HFF-Myc (cell line): ENCODE measurements at regions not wholly inside any gene's neighbourhood (a gene's known extent, or its start where the extent isn't known, plus 50 kb on each side); places are given as distances from the start of the nearest gene placed in this dataset.
"Not testable (repeated sequence)": the region's sequence is repeated elsewhere in the genome, so short reads cannot be mapped to it uniquely, and the experiment has no call there.

Experiments used
- DNase-seq: peaks from one replicate; pipeline ENCODE4 v3.0.0-alpha.2; 2011; ENCODE audit warnings: low read depth; ENCODE audit errors: extremely low read depth
- H3K4me3 ChIP-seq: replicated peaks from 2 replicates; pipeline ENCODE4 v1.5.1; 2011; ENCODE audit warnings: low read depth, mild to moderate bottlenecking, control low read depth, low read length
- CTCF ChIP-seq: IDR thresholded peaks from 2 replicates; pipeline ENCODE4 v1.5.1; 2012; ENCODE audit warnings: mild to moderate bottlenecking, low read depth, low read length, control low read depth; ENCODE audit errors: missing control alignments

- no peak for DNase-seq
- TF ChIP-seq CTCF: no peak
- no peak overlapping the region for H3K4me3 ChIP-seq
Observed at GRCh38 chr1:233497679-233498078, 116.2 kb upstream of the KCNK1 start.

DNA sequence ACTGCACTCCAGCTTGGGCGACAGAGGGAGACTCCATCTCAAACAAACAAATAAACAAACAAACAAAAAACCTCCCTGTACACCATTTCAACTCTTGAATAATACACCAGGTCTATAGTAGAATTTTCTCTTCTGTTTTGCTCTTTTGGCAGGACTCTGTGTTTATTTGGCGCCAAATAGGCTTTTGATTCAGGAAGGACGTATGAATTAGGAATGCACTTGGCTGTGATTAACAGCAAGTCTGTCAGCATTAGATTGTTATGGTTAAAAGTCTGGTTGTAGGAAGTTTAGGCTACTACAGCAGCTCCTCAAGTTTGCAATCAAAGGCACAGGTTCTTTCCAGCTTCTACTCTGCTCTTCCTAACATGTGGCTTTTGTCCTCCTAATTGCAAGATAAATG is 113.8 kb upstream of the KCNK1 start:
- no peak for TF ChIP-seq CTCF
- DNase-seq: no peak
- no peak overlapping the region for H3K4me3 ChIP-seq

GRCh38 chr1:233503366-233503954 is 110.4 kb upstream of the KCNK1 start:
- no peak for DNase-seq
- H3K4me3 ChIP-seq: no peak overlapping the region
- TF ChIP-seq CTCF: no peak

GRCh38 chr1:233505130-233505529 is 108.8 kb upstream of the KCNK1 start:
- H3K4me3 ChIP-seq: no peak overlapping the region
- DNase-seq: no peak
- no peak for TF ChIP-seq CTCF

DNA sequence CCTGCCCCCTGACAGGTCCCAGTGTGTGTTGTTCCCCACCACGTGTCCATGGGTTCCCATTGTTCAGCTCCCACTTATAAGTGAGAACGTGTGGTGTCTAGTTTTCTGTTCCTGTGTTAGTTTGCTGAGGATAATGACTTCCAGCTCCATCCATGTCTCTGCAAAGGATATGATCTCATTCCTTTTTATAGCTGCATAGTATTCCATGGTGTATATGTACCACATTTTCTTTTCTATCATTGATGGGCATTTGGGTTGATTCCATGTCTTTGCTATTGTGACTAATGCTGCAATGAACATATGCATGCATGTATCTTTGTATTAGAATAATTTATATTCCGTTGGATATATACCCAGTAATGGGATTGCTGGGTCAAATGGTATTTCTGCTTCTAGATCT is 108.0 kb upstream of the KCNK1 start:
- H3K4me3 ChIP-seq, DNase-seq: not testable (repeated sequence)

DNA sequence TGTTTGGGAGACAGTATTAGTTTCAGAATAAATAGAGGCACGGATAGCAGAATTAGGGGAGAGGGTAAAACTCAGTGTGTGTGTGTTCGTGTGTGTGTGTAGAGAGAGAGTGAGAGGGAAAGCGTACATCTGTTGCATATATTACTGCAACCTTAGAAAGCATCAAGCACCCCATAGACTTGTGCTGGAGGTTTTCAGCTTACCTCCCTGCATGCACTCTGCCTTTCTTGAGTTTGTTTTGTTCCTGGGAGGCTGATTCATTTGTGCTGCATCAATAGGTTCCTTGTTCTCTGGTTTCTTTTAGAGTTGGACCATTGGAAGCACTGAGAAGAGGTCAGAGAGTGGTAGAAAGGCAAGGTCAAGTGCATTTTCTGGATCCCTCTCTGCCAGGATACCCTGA is 104.4 kb upstream of the KCNK1 start:
- no peak overlapping the region for H3K4me3 ChIP-seq
- DNase-seq: no peak
- no peak for TF ChIP-seq CTCF

- no peak for DNase-seq
- no peak overlapping the region for H3K4me3 ChIP-seq
- TF ChIP-seq CTCF: no peak
Observed at GRCh38 chr1:233512538-233512937, 101.4 kb upstream of the KCNK1 start.

DNA sequence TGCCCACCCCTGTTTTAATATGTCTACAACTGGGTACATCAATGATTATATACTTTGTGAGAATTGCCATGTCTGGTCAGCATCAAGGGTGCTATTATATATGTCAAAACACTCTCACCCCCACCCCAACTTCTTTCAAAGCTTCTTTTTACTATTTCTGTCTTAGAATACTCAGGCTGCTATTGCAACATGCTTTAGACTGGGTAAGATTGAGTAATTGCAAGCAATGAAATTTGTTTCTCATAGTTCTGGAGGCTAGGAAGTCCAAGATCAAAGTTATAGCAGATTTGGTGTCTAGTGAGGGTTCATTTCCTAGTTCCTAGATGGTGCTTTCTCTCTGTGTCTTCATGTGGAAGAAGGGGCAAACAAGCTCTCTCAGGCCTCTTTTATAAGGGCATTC is 100.5 kb upstream of the KCNK1 start:
- H3K4me3 ChIP-seq: no peak overlapping the region
- no peak for DNase-seq
- TF ChIP-seq CTCF: no peak
